NB4 (cell line): ENCODE measurements at regions not wholly inside any gene's neighbourhood (a gene's known extent, or its start where the extent isn't known, plus 50 kb on each side); places are given as distances from the start of the nearest gene placed in this dataset.

Experiments used
- CTCF ChIP-seq: IDR thresholded peaks from one replicate; pipeline ENCODE4 v1.5.1; 2012; ENCODE audit warnings: low read depth, low read length
- POLR2A ChIP-seq: IDR thresholded peaks from 2 replicates; pipeline ENCODE4 v1.6.1; 2011; ENCODE audit warnings: mild to moderate bottlenecking; ENCODE audit not compliant: insufficient read length; ENCODE audit errors: extremely low read depth

GRCh38 chr12:92218394-92219077 is 72.9 kb upstream of the BTG1 start:
- TF ChIP-seq POLR2A (no peak), CTCF (no peak)
